HUDEP-2 (cell line): ENCODE measurements at regions not wholly inside any gene's neighbourhood (a gene's known extent, or its start where the extent isn't known, plus 50 kb on each side); places are given as distances from the start of the nearest gene placed in this dataset.

Experiments
- DNase-seq, 76 experiments: peaks; one replicate each; lab custom pipeline; 2025; ENCODE audit not compliant: unreplicated experiment in 76 of 76; lab: John Stamatoyannopoulos, UW

DNA sequence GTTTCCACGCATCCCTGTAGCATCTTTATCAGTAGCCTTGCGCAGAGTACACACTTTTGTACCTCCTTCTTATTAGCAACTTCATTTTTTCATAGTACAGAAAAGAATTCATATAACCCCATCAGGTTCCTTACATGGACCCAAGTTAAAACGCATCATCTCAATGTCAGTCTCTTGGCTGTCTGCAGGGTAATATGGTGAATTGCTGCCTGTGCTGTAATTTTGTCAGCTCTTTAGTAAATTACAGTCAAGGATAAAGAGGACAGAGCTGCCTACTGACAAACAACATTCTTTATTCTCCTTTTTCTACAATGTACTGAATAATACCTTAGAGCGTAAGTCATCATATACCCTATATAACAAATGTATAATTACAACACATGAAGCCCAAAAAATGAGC is 222.5 kb downstream of the MRPL39 start:
- no peak for DNase-seq

DNA sequence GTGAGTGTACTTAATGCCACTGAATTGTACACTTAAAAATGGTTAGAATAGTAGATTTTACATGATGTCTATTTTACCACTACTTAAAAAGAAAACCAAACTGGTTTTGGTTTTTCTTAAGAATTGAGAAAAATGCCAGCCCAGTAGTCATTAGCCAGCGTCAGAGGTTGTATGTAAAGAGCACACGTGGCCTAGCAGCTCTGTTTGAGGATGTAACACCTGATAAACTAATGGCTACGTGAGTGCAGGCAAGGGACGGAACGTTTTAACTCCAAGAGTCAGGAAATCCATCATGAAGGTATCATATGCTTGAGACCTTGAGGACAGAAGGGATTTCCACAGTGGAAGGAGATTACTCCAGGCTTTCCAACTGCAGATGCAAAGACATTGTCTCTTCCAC is 223.7 kb downstream of the MRPL39 start:
- no peak for DNase-seq

DNA sequence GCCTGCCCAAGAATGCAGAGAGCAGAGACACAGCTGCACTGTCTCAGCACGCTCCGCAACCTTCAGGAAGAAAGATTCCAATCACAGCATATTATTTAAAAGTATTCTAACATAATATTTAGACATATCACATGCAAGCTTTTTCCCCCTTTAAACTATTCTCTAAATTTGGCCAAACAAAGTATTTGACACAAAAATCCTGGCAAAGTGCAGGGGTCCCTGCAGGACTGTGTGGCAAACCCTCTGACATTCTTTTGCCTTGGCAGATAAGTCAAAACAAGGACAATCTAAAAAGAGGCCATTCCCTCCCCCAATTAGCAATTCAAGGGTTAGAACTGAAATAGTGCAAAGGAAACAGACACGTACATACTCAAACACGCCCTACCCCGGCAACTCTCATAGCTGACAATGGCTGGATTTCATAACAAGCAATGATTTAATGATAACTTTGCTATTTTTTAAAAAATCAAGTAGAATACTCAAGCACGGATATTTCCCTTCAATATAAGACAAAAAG is 225.3 kb downstream of the MRPL39 start:
- no peak for DNase-seq

DNA sequence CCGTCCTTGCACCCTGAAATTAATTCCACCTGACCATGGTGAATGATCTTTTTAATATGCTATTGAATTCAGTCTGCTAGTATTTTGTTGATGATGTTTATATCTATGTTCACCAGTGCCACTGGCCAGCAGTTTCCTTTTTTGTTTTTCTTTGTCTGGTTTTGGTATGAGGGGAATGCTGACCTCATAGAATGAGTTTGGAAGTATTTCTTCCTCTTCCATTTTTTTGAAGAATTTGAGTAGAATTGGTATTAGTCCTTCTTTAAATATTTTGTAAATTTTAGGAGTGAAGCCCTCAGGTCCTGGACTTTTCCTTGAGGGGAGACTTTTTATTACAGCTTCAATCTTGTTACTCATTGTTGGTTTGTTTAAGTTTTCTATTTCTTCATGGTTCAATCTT is 231.6 kb downstream of the MRPL39 start:
- no peak for DNase-seq

DNA sequence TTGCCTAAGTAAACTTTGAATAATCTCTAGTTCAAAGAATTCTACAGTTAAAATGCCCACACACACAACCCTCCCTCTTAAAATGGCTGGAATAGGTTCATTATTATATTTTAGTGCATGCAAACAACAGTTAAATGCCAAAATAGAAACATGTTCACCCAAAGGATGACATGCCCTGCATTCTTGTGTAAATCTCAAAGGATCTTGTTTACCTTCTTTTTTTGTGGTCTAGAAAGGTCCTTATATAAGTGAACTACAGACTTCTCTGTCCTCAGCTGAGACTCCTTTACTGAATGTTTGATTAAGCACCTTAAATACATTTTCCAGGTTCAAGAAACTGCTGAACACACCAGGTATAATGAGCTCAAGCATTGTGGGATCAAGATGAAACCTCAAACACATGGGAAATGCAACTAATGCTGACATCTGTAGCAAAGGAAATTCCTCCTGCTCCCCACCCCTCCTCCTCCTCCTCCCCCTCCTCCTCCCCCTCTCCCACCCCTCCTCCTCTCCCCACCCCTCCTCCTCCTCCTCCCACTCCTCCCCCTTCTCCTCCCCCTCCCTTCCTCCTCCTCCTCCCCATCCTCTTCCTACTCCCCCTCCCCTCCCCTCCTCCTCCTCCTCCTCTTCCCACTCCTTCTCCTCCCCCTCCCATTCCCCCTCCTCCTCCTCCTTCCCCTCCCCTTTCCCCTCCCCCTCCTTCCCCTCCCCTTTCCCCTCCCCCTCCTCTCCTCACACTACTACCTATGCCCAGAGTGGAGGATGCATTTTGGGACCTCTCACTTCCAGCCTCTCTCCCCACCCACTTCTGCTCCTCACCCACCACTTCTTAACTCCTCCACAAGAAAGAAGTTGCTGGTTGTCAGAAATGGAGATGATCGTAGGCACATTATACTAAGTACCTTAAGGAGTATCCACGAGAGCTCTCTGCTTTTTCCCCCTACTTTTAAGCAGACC is 233.9 kb downstream of the MRPL39 start:
- DNase-seq, result no peak

DNA sequence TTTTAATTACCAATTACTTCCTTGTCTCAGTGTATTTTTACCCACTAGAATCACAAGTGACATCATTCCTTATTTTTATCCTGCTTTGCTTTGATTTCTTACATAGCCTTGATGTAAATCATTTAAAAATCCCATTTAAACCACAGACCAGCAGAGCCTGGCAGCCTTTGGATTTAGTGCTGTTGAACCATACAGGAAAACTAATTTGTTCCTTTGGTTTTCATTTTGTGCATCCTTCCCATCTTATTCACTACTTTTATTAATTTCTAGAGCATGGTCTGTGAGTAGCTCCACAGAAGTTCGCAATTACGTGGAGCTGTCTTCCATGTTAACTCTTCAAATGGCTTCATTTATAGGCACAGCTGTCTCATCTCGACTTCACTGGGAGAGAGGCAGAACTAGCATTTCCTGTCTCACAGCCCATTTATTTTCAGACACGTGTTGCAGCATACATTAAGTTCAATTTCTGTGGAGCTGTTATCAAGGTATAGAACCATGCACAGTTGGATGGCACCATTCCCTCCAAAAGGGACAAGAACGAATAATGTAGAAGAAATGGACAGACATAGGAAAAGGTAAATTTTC is 235.3 kb downstream of the MRPL39 start:
- DNase-seq, result no peak

DNA sequence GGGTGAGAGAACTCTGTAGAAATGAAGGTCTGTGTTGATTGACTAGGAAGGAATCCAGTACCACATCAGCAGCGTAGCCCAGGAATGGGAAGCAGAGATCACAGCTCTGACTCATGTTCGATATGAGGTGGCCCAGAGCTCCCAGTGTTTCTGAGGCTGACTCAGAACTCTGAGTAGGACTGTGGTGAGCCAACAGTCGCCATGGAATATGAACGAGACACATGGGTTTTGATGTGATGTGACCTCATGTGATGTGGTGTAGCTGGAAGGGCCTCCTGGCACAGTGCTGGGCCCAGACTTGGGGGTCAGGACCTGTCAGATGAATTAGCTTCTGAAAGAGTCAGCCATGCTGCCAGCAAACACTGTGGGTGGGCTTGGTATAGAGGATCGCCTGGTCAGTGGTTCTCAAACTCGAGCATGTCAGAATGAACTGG is 237.0 kb downstream of the MRPL39 start:
- no peak for DNase-seq

DNA sequence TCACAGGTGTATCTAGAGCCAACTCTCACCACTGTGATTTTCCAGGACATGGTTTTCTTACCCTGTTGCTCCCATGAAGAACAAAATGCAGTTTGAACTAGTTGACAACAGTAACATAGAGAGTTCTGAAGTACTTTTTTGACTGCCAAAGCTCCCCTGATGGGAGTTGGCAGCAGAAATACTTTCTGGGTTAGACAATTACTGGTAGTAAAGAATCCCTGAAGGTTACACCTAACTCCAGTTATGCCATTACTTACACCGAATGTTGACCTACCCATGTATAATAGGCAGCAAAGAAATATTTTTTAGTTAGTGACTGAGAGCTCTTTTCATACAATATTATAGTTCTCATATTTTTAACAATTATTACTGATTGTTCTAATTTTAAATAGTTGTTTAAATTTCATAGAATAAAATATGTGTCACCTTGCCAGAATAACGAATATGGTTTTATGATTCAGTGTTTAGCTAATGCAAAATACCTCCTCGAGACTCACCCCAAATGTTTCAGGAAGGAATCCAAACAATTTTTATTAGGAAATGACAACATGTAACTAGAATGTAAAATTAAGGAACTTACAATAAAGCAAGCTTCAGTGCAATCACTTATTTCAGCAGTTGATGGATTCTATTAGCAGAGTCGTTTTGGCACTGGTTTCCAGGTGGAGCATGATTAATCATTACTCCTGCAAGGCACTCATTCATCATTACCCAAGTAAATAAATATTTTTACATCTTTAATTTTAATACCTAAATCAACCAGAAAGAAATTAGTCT is 237.6 kb downstream of the MRPL39 start:
- no peak for DNase-seq

DNA sequence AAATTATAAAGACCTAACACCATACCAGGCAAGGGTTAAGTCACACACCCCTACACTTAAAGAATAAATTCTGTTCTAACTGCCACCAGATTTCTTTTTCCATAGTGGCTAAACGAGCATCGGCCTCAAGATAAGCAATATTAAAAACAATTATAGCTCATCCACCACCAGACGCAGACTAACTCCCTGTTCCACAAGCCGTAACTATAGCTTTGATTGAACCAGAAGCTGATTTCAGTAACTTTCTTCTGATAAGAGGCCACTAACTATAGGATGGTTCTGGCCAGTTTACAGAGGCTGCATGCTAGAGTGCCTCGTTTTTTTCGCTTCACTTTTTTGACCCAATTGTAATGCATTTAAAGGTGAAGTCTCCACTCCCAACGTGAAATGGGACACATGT is 238.8 kb downstream of the MRPL39 start:
- no peak for DNase-seq

DNA sequence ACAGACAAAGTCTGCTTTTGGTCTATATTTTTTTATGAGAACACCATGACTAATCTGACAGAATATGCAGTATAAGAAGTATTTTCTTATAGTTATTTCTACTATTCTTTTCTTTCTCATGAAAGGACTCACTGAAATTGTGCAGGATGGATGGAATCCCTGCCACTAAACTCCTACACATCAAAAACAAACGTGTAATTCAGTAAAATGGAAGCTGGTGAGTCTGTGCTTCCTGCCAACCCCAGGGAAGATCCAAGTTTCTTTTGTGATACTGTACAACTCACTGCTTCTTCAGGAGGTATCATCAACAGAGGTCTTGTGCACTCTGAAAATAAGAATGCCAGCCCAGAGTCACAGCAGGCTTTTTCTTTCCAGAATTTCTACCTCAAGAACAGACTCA is 241.2 kb downstream of the MRPL39 start:
- no peak for DNase-seq

DNA sequence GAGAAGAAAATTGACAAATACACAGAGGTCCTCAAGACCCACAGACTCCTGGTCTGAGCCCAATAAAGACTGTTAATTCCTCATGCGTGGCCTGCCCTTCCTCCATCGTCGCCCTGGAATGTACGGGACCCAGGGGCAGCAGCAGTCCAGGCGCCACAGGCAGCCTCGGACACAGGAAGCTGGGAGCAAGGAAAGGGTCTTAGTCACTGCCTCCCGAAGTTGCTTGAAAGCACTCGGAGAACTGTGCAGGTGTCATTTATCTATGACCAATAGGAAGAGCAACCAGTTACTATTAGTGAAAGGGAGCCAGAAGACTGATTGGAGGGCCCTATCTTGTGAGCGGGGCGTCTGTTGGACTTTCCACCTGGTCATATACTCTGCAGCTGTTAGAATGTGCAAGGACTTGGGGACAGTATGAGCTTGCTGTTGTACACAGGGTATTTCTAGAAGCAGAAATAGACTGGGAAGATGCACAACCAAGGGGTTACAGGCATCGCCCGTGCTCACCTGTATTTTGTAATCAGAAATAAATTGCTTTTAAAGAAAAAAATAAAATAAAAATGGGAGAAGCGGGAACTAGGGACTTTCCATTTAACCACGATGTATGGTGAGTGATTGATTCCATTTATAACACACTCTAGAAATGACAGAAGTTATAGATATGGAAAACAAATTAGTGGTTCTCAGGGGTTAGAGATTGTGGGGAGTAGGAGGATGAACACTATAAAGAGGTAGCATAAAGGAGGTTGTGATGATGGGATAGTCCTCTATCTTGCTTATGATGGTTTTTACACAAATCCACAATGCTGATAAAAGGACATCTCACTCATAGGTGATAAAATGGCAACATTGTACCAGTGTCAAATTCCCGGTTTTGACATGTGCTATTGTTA is 244.7 kb downstream of the MRPL39 start:
- DNase-seq, result no peak

DNA sequence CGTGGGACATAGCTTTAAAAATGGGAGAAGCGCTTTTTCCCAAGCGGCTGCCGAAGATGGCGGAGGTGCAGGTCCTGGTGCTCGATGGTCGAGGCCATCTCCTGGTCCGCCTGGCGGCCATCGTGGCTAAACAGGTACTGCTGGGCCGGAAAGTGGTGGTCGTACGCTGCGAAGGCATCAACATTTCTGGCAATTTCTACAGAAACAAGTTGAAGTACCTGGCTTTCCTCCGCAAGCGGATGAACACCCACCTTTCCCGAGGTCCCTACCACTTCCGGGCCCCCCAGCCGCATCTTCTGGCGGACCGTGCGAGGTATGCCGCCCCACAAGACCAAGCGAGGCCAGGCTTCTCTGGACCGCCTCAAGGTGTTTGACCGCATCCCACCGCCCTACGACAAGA is 245.5 kb downstream of the MRPL39 start:
- DNase-seq, result no peak

DNA sequence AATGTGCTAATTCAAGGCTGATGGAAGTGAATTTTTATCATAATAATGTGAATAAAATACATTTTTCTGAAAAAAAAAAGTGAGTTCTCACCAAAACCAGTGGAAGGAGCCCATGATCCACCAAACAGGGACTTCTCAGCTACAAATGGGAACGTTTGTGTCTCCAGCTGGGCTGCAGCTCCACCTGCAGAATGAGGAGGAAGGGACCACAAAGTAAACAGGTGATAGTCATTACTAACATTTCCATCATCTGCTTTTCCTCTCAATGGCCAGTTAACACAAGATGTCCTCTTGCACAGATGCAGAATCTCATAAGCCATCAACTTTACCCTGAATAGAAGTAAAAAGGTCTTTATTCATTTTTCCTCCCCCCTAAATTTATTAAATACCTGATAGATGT is 246.2 kb downstream of the MRPL39 start:
- DNase-seq, result no peak

DNA sequence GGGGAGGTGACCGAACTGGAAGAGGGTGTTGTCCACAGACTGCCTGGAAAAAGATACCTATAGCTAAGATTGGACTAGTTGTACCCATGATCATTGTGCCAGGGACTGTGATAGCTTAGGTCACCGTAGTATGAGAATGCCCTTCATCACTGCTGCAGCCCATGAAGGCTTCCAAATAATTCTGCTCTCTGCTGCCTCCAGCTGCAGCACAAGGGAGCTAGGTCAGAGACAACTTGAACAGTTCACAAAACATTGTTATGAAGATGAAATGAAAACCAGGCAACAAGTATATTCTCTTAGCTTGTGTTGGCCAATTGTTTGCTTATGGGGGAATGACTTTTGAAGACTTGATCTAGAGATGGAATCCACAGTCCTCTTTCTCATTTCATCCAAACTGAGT is 246.7 kb downstream of the MRPL39 start:
- no peak for DNase-seq

DNA sequence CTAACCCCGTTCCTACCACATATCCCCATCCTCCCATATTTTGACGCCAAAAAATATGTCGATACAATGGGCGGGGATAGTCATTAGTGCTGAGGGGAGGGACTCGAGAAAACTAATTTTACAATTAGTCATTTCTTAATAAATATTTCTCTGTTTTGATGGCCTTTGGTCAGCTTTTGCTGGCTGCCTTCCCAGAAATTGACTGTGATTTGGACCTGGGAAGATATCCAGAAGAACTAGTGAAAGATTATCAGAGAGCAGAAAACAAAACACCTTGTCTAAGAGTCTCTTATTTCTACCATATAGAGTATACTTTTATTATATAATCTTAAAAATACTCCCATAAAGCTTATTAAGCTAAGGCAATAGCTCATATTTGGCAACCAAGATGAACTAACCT is 247.6 kb downstream of the MRPL39 start:
- DNase-seq, result no peak

DNA sequence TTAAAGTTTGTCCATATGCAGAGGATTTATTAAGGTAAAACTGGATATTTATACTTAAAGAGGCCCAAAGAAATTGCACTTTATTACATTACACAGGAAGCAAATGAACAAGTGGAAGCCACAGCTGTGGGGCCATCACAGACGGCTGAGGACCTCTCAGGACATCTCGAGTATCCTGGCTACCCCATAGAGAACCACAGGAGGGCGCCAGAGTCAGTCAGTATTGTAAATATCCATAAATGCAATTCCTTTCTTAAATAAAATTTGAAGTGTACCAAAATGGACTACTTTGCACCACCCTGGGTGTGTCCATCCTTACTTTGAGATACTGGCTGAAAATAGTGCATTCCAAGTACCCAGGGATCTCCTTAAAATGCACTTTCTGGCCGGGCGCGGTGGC is 257.2 kb downstream of the MRPL39 start:
- DNase-seq, result peak in 5 of 76 experiments; percentile 1 to 33 (median 8)

DNA sequence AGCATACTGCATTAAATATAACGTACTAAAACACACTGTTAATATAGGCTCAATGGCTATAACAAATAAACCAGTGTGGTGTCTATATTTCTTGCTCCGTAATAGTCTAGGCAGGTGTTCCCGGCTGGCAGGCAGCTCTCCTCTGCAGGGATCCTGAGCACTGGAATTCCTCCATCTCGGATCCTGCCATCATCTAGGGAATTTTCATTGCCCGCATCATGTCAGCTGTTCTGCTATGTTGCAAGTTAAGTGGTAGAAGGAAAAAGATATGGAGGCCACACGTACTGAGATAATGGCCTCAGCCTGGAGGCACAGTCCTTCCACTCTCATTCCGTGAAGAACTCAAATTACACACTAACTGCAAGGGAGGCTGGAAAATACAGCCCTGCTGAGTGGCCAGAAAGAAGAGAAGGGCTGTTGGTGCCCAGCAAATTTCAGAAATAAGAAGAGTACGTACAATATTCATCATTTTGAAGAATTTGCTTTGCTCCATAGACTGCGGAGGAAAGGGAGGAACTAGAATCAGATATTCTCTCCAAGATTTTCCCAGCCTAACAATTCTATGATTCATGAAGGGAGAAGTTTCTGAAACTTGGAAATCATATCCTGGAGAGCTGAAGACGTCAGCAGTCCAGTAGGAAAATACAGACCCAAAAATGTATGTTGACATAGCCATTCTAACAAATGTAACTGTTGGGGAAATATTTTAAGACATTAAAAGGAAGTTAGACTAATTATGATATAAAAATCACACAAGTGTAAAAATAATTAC is 263.3 kb downstream of the MRPL39 start:
- no peak for DNase-seq

DNA sequence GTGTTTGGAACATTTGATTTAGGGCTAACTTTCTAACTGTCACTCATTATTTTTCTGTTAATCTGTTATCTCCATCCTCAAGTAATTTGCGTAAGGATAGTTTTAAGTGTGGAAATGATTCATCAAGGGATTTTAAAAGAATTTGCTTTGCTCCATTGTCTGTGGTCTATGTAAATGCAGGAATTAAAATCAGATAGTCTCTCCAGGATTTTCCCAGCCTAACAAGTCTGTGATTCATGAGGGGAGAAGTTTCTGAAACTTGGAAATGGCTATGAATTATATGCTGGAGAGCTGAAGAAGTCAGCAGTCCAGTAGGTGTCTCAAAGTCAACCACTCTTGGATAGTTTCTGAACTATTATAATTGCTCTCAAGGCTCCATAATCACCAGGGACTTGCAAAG is 264.5 kb downstream of the MRPL39 start:
- DNase-seq, result no peak

DNA sequence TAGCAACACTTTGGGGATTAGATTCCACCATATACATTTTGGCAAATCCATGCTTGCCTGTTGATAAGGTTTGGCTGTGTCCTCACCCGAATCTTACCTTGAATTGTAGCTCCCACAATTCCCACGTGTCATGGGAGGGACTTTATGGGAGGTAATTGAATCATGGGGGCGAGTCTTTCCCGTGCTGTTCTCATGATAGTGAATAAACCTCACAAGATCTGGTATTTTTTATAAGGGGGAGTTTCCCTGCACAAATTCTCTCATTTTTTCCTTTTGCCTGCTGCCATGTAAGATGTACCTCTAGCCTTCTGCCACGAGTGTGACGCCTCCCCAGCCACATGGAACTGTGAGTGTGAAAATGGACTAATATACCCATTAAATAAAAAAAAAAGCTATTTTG is 265.3 kb downstream of the MRPL39 start:
- DNase-seq, result no peak

DNA sequence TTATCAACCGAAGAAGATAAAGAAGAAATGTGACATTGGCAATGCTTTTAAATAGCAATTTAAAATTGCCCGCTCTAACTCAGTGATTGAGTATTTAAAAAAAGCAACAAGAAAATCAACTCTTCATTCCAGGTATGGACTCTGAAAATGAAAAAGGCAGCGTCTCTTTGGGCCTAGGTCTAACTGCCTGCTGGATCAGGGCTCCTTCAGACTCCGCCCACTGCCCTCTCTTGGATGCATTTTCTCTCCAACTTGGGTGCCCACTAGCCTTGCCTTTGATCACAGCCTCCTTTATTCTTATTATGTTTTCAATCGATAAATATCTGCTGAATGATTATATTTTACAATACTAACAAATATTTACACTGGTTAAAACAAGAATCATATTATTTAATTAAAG is 268.9 kb downstream of the MRPL39 start:
- no peak for DNase-seq
